DMS153 treated with DMSO at 0.1 percent for 48 hours (cell line): ENCODE measurements at regions not wholly inside any gene's neighbourhood (a gene's known extent, or its start where the extent isn't known, plus 50 kb on each side); places are given as distances from the start of the nearest gene placed in this dataset.

Source experiments
- DNase-seq: peaks from one replicate; lab custom pipeline; 2025; ENCODE audit not compliant: unreplicated experiment; lab: John Stamatoyannopoulos, UW

GRCh38 chr18:78728784-78729467, 250.7 kb upstream of the SALL3 start:
- DNase-seq = no peak

- DNase-seq = no peak
These were observed 249.1 kb upstream of the SALL3 start for GRCh38 chr18:78730546-78730945.

GRCh38 chr18:78731016-78731397, 248.6 kb upstream of the SALL3 start:
- no peak for DNase-seq

- no peak for DNase-seq
These were observed 248.1 kb upstream of the SALL3 start for GRCh38 chr18:78731398-78732032.

GRCh38 chr18:78732273-78733210, 247.1 kb upstream of the SALL3 start:
- no peak for DNase-seq

- no peak for DNase-seq
These were observed 245.6 kb upstream of the SALL3 start for GRCh38 chr18:78733762-78734613.

- no peak for DNase-seq
These were observed 245.0 kb upstream of the SALL3 start for GRCh38 chr18:78734614-78734945.

- DNase-seq = no peak
These were observed 244.2 kb upstream of the SALL3 start for GRCh38 chr18:78735131-78736014.

GRCh38 chr18:78736015-78736690, 243.5 kb upstream of the SALL3 start:
- no peak for DNase-seq

GRCh38 chr18:78737006-78737915, 242.4 kb upstream of the SALL3 start:
- DNase-seq = no peak

GRCh38 chr18:78738076-78738690, 241.4 kb upstream of the SALL3 start:
- no peak for DNase-seq

GRCh38 chr18:78739115-78739514, 240.5 kb upstream of the SALL3 start:
- no peak for DNase-seq

GRCh38 chr18:78739882-78740677, 239.5 kb upstream of the SALL3 start:
- no peak for DNase-seq

GRCh38 chr18:78740876-78741275, 238.7 kb upstream of the SALL3 start:
- no peak for DNase-seq

GRCh38 chr18:78741381-78742217, 238.0 kb upstream of the SALL3 start:
- no peak for DNase-seq

- DNase-seq = no peak
These were observed 237.3 kb upstream of the SALL3 start for GRCh38 chr18:78742218-78742745.
